B cell (primary cell): ENCODE measurements at regions not wholly inside any gene's neighbourhood (a gene's known extent, or its start where the extent isn't known, plus 50 kb on each side); places are given as distances from the start of the nearest gene placed in this dataset.

ENCODE experiments used
- EZH2 ChIP-seq: IDR thresholded peaks from 2 replicates; pipeline ENCODE4 v1.6.1; 2012; ENCODE audit warnings: borderline replicate concordance, low read depth, mild to moderate bottlenecking, moderate library complexity, low read length; ENCODE audit not compliant: insufficient read depth, poor library complexity, severe bottlenecking
- TF ChIP-seq, protein P1 (sequence below): fragments of 200-600 bp; IDR thresholded peaks from one replicate; pipeline ENCODE4 v1.8.0; 2022; ENCODE audit warnings: antibody characterized with exemption, mild to moderate bottlenecking

DNA sequence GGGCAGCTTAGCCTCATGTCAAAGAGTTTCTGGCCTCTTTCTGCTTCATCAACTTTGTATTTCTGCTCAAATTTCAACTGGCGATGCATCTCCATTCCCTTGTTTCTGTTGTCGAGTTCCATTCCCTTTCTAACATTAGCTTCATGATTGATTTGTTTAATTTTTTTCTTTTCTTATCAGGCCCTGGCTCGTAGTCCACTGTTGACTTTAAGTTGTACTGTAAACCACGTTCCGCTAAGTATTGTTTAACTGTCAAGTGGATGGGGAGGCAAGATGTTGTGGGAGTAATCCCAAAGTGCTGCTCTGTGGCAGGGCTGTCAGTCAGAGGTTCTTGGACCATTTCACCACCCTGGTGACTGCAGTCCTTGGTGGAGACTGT is 309.1 kb downstream of the PSAT1 start:
- TF ChIP-seq, protein P1, sequence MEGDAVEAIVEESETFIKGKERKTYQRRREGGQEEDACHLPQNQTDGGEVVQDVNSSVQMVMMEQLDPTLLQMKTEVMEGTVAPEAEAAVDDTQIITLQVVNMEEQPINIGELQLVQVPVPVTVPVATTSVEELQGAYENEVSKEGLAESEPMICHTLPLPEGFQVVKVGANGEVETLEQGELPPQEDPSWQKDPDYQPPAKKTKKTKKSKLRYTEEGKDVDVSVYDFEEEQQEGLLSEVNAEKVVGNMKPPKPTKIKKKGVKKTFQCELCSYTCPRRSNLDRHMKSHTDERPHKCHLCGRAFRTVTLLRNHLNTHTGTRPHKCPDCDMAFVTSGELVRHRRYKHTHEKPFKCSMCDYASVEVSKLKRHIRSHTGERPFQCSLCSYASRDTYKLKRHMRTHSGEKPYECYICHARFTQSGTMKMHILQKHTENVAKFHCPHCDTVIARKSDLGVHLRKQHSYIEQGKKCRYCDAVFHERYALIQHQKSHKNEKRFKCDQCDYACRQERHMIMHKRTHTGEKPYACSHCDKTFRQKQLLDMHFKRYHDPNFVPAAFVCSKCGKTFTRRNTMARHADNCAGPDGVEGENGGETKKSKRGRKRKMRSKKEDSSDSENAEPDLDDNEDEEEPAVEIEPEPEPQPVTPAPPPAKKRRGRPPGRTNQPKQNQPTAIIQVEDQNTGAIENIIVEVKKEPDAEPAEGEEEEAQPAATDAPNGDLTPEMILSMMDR = no peak
- no peak for TF ChIP-seq EZH2
